SK-N-SH (cell line): ENCODE measurements at regions not wholly inside any gene's neighbourhood (a gene's known extent, or its start where the extent isn't known, plus 50 kb on each side); places are given as distances from the start of the nearest gene placed in this dataset.
A peak's percentile ranks its signal among the peaks of the same experiment; 100 is the strongest.

Source experiments
- CTCF ChIA-PET: fragments of 300-600, 350-600 bp; formaldehyde crosslinking; extraction: SDS; loops from one replicate; lab custom pipeline; 2021; lab: Yijun Ruan, JAX
- POLR2A ChIA-PET: fragments of 350-600 bp; sonication (Branson Sonifier 250); formaldehyde crosslinking; extraction: SDS; loops from one replicate; lab custom pipeline; 2020; ENCODE audit warnings: antibody characterized with exemption, inconsistent platforms; lab: Yijun Ruan, JAX
- DNase-seq: peaks from one replicate; pipeline ENCODE4 v3.0.0; 2012
- H2AFZ ChIP-seq: fragments of 200-600 bp; sonication (generic); 2 replicates; pipeline ENCODE4 v1.8.1; 2016; ENCODE audit warnings: antibody characterized with exemption, mild to moderate bottlenecking, low read depth
- H3F3A ChIP-seq: fragments of 200-600 bp; sonication (generic); replicated peaks from 2 replicates; pipeline ENCODE3; 2016; ENCODE audit warnings: antibody characterized with exemption, mild to moderate bottlenecking; ENCODE audit not compliant: insufficient read depth
- H3K27ac ChIP-seq, 2 experiments: fragments of 200-500 bp in 1 of 2; fragments of 200-600 bp in 1 of 2; sonication (Bioruptor generic) in 1 of 2; sonication (generic), shearing (Covaris generic) in 1 of 2; 2 replicates each; pipeline versions ENCODE4 v1.5.1 to v1.6.1; 2014 to 2016; ENCODE audit warnings: low read depth in 2 of 2, inconsistent platforms in 1 of 2, low read length in 1 of 2, mild to moderate bottlenecking in 1 of 2, mixed read lengths in 1 of 2
- H3K27me3 ChIP-seq: fragments of 200-600 bp; sonication (generic), shearing (Covaris generic); 2 replicates; pipeline ENCODE4 v1.6.1; 2016; ENCODE audit warnings: mixed run types; ENCODE audit not compliant: insufficient read depth
- H3K36me3 ChIP-seq, 2 experiments: fragments of 200-500 bp in 1 of 2; fragments of 200-600 bp in 1 of 2; sonication (Bioruptor generic) in 1 of 2; sonication (generic) in 1 of 2; replicated peaks in 1 of 2; 2 replicates each; pipeline versions ENCODE3 to v1.5.1; 2014 to 2016; ENCODE audit warnings: low read length in 1 of 2, mild to moderate bottlenecking in 1 of 2; ENCODE audit not compliant: insufficient read depth in 2 of 2, control insufficient read depth in 1 of 2
- H3K4me1 ChIP-seq, 2 experiments: fragments of 200-500 bp in 1 of 2; fragments of 200-600 bp in 1 of 2; sonication (Bioruptor generic) in 1 of 2; sonication (generic), shearing (Covaris generic) in 1 of 2; 2 replicates each; pipeline versions ENCODE4 v1.5.1 to v1.6.1; 2014 to 2016; ENCODE audit warnings: low read depth in 1 of 2, low read length in 1 of 2, mixed run types in 1 of 2; ENCODE audit not compliant: insufficient read depth in 2 of 2, control insufficient read depth in 1 of 2
- H3K4me2 ChIP-seq: fragments of 200-600 bp; sonication (generic), shearing (Covaris generic); 2 replicates; pipeline ENCODE4 v1.6.1; 2017; ENCODE audit warnings: mixed run types
- H3K4me3 ChIP-seq, 2 experiments: fragments of 200-500 bp in 1 of 2; fragments of 200-600 bp in 1 of 2; sonication (Bioruptor generic) in 1 of 2; sonication (generic), shearing (Covaris generic) in 1 of 2; 2 replicates each; pipeline versions ENCODE4 v1.5.1 to v1.8.1; 2014 to 2016; ENCODE audit warnings: low read depth in 2 of 2, inconsistent platforms in 1 of 2, low read length in 1 of 2, mild to moderate bottlenecking in 1 of 2, mixed read lengths in 1 of 2, moderate library complexity in 1 of 2
- H3K79me2 ChIP-seq: fragments of 200-600 bp; sonication (generic); 2 replicates; pipeline ENCODE4 v1.8.1; 2017; ENCODE audit warnings: mild to moderate bottlenecking; ENCODE audit not compliant: insufficient read depth
- H3K9ac ChIP-seq: fragments of 200-600 bp; sonication (generic); 2 replicates; pipeline ENCODE4 v1.6.1; 2017; ENCODE audit warnings: mixed run types
- H3K9me2 ChIP-seq: fragments of 200-600 bp; sonication (generic); 2 replicates; pipeline ENCODE4 v1.6.1; 2017; ENCODE audit warnings: mixed run types
- H3K9me3 ChIP-seq: fragments of 200-600 bp; sonication (generic); 2 replicates; pipeline ENCODE4 v1.6.1; 2017; ENCODE audit warnings: mixed run types, mild to moderate bottlenecking, moderate library complexity
- H4K20me1 ChIP-seq: fragments of 200-600 bp; sonication (generic); 2 replicates; pipeline ENCODE4 v1.6.1; 2017; ENCODE audit warnings: mild to moderate bottlenecking, mixed run types; ENCODE audit not compliant: insufficient read depth
- CHD2 ChIP-seq: fragments of 150-350 bp; IDR thresholded peaks from 2 replicates; pipeline ENCODE4 v1.6.1; 2018; ENCODE audit warnings: low read length; ENCODE audit not compliant: partially characterized antibody
- CTCF ChIP-seq: fragments of 200-600 bp; sonication (generic); IDR thresholded peaks from 2 replicates; pipeline ENCODE4 v1.6.1; 2017; ENCODE audit warnings: antibody characterized with exemption, mild to moderate bottlenecking, moderate library complexity
- ELF1 ChIP-seq: IDR thresholded peaks from 2 replicates; pipeline ENCODE4 v1.4.0; 2012
- EP300 ChIP-seq, 2 experiments: IDR thresholded peaks; 2 replicates each; pipeline versions ENCODE4 v1.4.0 to v1.6.1; 2012; ENCODE audit warnings: borderline replicate concordance in 1 of 2, low read depth in 1 of 2, low read length in 1 of 2
- EZH2phosphoT487 ChIP-seq: fragments of 200-600 bp; sonication (generic); IDR thresholded peaks from 2 replicates; pipeline ENCODE4 v1.6.1; 2017; ENCODE audit warnings: low read depth, mixed run types, mild to moderate bottlenecking, antibody characterized with exemption, moderate library complexity, borderline replicate concordance
- FOSL2 ChIP-seq: IDR thresholded peaks from 2 replicates; pipeline ENCODE4 v1.4.0; 2012; ENCODE audit warnings: low read depth, mild to moderate bottlenecking, moderate library complexity, borderline replicate concordance
- FOXJ3 ChIP-seq: sonication (generic); formaldehyde crosslinking; IDR thresholded peaks from 2 replicates; pipeline ENCODE4 v1.5.1; 2020; ENCODE audit warnings: mild to moderate bottlenecking, missing genetic modification reagents
- FOXM1 ChIP-seq: IDR thresholded peaks from 2 replicates; pipeline ENCODE4 v1.4.0; 2012; ENCODE audit warnings: low read depth, mild to moderate bottlenecking
- GABPA ChIP-seq: IDR thresholded peaks from 2 replicates; pipeline ENCODE4 v1.4.0; 2012; ENCODE audit warnings: low read depth, mild to moderate bottlenecking
- GATA2 ChIP-seq: sonication (generic); formaldehyde crosslinking; IDR thresholded peaks from 2 replicates; pipeline ENCODE4 v1.5.0; 2020; ENCODE audit warnings: mild to moderate bottlenecking, missing genetic modification reagents
- MEF2A ChIP-seq: IDR thresholded peaks from 2 replicates; pipeline ENCODE4 v1.4.0; 2012; ENCODE audit warnings: low read depth, borderline replicate concordance
- MXI1 ChIP-seq: IDR thresholded peaks from 2 replicates; pipeline ENCODE4 v1.6.1; 2012; ENCODE audit warnings: mild to moderate bottlenecking, low read depth, low read length, improper control_type of control experiment
- NFIC ChIP-seq: IDR thresholded peaks from 2 replicates; pipeline ENCODE4 v1.4.0; 2012; ENCODE audit warnings: borderline replicate concordance
- NRF1 ChIP-seq: IDR thresholded peaks from 2 replicates; pipeline ENCODE4 v1.6.1; 2012; ENCODE audit warnings: low read depth, mild to moderate bottlenecking, low read length
- POLR2AphosphoS5 ChIP-seq: IDR thresholded peaks from 2 replicates; pipeline ENCODE4 v1.6.1; 2012; ENCODE audit warnings: low read depth, low read length
- RAD21 ChIP-seq: IDR thresholded peaks from 2 replicates; pipeline ENCODE4 v1.6.1; 2012; ENCODE audit warnings: mild to moderate bottlenecking, low read length
- RCOR1 ChIP-seq: fragments of 150-350 bp; IDR thresholded peaks from 2 replicates; pipeline ENCODE4 v1.6.1; 2017; ENCODE audit warnings: antibody characterized with exemption, low read length
- RXRA ChIP-seq: IDR thresholded peaks from 2 replicates; pipeline ENCODE4 v1.4.0; 2012; ENCODE audit warnings: low read depth, mild to moderate bottlenecking, borderline replicate concordance
- SIN3A ChIP-seq: IDR thresholded peaks from 2 replicates; pipeline ENCODE4 v1.6.1; 2012; ENCODE audit warnings: low read depth, mild to moderate bottlenecking, low read length, moderate library complexity, borderline replicate concordance
- TAF1 ChIP-seq: IDR thresholded peaks from 2 replicates; pipeline ENCODE4 v1.6.1; 2012; ENCODE audit warnings: low read depth, mild to moderate bottlenecking, low read length, moderate library complexity, borderline replicate concordance
- TCF12 ChIP-seq: IDR thresholded peaks from 2 replicates; pipeline ENCODE4 v1.4.0; 2012
- TEAD4 ChIP-seq: IDR thresholded peaks from 2 replicates; pipeline ENCODE4 v1.4.0; 2012; ENCODE audit warnings: mild to moderate bottlenecking, borderline replicate concordance; ENCODE audit not compliant: insufficient read depth
- YY1 ChIP-seq: IDR thresholded peaks from 2 replicates; pipeline ENCODE4 v1.4.0; 2012; ENCODE audit warnings: low read depth, mild to moderate bottlenecking
- WGBS: methylation state at CpG from one replicate; pipeline ENCODE4 v1.1.6; 2017; ENCODE audit warnings: low lambda C conversion rate; 5-methylcytosine and 5-hydroxymethylcytosine counted together
- TF ChIP-seq, protein P1 (sequence below): IDR thresholded peaks from 2 replicates; pipeline ENCODE4 v1.4.0; 2012; ENCODE audit warnings: low read depth, borderline replicate concordance
- TF ChIP-seq, protein P2 (sequence below): IDR thresholded peaks from 2 replicates; pipeline ENCODE4 v1.6.1; 2012; ENCODE audit warnings: mild to moderate bottlenecking, low read depth, low read length, moderate library complexity
- TF ChIP-seq, protein P3 (sequence below): IDR thresholded peaks from 2 replicates; pipeline ENCODE4; 2012

GRCh38 chr4:156615066-156615531 is 356.5 kb downstream of the PDGFC start:
- Histone ChIP-seq H3K4me2 (0 out of 2 replicates have a peak overlapping the region, but pooled peaks have one; percentile 17), H2AFZ (no peak overlapping the region), H3K4me3 (peak overlapping the region in 1 of 2 experiments; percentile 34; a peak in 2 of 4 replicates), H3K9me3 (no peaks in the 10 kb centered on the region), H3K27me3 (no peaks in the 10 kb centered on the region), H4K20me1 (no peaks in the 10 kb centered on the region), H3F3A (peaks cover 20% of the 10 kb centered on the region), H3K9ac (no peak overlapping the region), H3K9me2 (no peaks in the 10 kb centered on the region), H3K36me3 (no peaks in the 10 kb centered on the region), H3K27ac (peak overlapping the region; percentile 52 to 67; a peak in 3 of 4 replicates), H3K79me2 (no peaks in the 10 kb centered on the region), H3K4me1 (peaks cover 0 to 10% of the 10 kb centered on the region in 2 experiments; a peak in 2 of 4 replicates)
- POLR2A ChIA-PET: no interaction called here
- 4% methylated on average over 2 of the region's 2 CpGs for WGBS
- no peak for DNase-seq
- CTCF ChIA-PET: interaction anchor here (0.6 kb wide), 1 partner anchor 1941 kb away, joined by 3 read pairs; no protein-coding TSS in a partner anchor
- peak; percentile 37 for TF ChIP-seq ELF1
- TF ChIP-seq GABPA: no peak
- TF ChIP-seq GATA2: no peak
- TF ChIP-seq NFIC: peak; percentile 100
- TF ChIP-seq CHD2: no peak
- TF ChIP-seq, protein P1, sequence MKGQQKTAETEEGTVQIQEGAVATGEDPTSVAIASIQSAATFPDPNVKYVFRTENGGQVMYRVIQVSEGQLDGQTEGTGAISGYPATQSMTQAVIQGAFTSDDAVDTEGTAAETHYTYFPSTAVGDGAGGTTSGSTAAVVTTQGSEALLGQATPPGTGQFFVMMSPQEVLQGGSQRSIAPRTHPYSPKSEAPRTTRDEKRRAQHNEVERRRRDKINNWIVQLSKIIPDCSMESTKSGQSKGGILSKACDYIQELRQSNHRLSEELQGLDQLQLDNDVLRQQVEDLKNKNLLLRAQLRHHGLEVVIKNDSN: 0 out of 2 replicates have a peak, but pooled peaks have one; percentile 25
- TF ChIP-seq, protein P2, sequence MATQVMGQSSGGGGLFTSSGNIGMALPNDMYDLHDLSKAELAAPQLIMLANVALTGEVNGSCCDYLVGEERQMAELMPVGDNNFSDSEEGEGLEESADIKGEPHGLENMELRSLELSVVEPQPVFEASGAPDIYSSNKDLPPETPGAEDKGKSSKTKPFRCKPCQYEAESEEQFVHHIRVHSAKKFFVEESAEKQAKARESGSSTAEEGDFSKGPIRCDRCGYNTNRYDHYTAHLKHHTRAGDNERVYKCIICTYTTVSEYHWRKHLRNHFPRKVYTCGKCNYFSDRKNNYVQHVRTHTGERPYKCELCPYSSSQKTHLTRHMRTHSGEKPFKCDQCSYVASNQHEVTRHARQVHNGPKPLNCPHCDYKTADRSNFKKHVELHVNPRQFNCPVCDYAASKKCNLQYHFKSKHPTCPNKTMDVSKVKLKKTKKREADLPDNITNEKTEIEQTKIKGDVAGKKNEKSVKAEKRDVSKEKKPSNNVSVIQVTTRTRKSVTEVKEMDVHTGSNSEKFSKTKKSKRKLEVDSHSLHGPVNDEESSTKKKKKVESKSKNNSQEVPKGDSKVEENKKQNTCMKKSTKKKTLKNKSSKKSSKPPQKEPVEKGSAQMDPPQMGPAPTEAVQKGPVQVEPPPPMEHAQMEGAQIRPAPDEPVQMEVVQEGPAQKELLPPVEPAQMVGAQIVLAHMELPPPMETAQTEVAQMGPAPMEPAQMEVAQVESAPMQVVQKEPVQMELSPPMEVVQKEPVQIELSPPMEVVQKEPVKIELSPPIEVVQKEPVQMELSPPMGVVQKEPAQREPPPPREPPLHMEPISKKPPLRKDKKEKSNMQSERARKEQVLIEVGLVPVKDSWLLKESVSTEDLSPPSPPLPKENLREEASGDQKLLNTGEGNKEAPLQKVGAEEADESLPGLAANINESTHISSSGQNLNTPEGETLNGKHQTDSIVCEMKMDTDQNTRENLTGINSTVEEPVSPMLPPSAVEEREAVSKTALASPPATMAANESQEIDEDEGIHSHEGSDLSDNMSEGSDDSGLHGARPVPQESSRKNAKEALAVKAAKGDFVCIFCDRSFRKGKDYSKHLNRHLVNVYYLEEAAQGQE: no peak; the same call in 1 of the 2 replicates
- no peak for TF ChIP-seq TAF1
- TF ChIP-seq MEF2A: no peak; the same call in 1 of the 2 replicates
- no peak for TF ChIP-seq FOXJ3 (CRISPR knock-in tag)
- peak; percentile 85 for TF ChIP-seq SIN3A
- TF ChIP-seq EZH2phosphoT487: no peak
- TF ChIP-seq, protein P3, sequence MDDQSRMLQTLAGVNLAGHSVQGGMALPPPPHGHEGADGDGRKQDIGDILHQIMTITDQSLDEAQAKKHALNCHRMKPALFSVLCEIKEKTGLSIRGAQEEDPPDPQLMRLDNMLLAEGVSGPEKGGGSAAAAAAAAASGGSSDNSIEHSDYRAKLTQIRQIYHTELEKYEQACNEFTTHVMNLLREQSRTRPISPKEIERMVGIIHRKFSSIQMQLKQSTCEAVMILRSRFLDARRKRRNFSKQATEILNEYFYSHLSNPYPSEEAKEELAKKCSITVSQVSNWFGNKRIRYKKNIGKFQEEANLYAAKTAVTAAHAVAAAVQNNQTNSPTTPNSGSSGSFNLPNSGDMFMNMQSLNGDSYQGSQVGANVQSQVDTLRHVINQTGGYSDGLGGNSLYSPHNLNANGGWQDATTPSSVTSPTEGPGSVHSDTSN: peak; percentile 98
- peak; percentile 99 for TF ChIP-seq TEAD4
- peak; percentile 90 for TF ChIP-seq RXRA
- no peak for TF ChIP-seq RAD21
- TF ChIP-seq TCF12: peak; percentile 100
- TF ChIP-seq NRF1: no peak
- peak; percentile 87 for TF ChIP-seq POLR2AphosphoS5
- peak; percentile 51 for TF ChIP-seq FOSL2
- TF ChIP-seq EP300 (IDR thresholded peaks at IDR 0.05; ENCODE audit: borderline replicate concordance in 1 of 2, low read depth in 1 of 2, low read length in 1 of 2): peak; percentile 38 to 97; a peak in 3 of 4 replicates
- TF ChIP-seq CTCF: no peak
- no peak for TF ChIP-seq RCOR1
- no peak for TF ChIP-seq MXI1
- TF ChIP-seq FOXM1: peak; percentile 93
- peak; percentile 56; the same call in 1 of the 2 replicates for TF ChIP-seq YY1
